ENCODE measurements at regions not wholly inside any gene's neighbourhood (a gene's known extent, or its start where the extent isn't known, plus 50 kb on each side); places are given as distances from the start of the nearest gene placed in this dataset.
"Not testable (repeated sequence)": the region's sequence is repeated elsewhere in the genome, so short reads cannot be mapped to it uniquely, and the experiment has no call there.

DNA sequence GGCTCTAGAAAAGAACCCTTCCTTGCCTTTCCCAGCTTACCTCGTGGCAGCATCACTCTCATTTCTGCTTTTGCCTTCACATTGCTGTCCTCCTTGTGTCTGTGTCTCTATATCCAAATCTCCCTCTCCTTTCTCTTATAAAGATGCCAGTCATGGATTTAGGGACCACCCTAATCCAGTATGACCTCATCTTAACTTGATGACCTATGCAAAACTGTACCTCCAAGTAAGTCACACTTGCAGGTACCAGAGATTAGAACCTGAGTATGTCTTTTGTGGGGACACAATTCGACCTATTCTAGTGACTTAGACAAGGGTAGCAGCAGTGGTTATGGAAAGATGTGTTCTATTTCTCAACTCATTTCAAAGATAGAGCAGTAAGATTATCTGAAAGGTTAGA is 160.1 kb downstream of the HMHB1 start:
- TF ChIP-seq, protein P1, sequence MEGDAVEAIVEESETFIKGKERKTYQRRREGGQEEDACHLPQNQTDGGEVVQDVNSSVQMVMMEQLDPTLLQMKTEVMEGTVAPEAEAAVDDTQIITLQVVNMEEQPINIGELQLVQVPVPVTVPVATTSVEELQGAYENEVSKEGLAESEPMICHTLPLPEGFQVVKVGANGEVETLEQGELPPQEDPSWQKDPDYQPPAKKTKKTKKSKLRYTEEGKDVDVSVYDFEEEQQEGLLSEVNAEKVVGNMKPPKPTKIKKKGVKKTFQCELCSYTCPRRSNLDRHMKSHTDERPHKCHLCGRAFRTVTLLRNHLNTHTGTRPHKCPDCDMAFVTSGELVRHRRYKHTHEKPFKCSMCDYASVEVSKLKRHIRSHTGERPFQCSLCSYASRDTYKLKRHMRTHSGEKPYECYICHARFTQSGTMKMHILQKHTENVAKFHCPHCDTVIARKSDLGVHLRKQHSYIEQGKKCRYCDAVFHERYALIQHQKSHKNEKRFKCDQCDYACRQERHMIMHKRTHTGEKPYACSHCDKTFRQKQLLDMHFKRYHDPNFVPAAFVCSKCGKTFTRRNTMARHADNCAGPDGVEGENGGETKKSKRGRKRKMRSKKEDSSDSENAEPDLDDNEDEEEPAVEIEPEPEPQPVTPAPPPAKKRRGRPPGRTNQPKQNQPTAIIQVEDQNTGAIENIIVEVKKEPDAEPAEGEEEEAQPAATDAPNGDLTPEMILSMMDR (IDR thresholded peaks at IDR 0.05; ENCODE audit: insufficient read depth, low read length, poor library complexity, severe bottlenecking): no peak
- Histone ChIP-seq H3K4me3 (ENCODE audit: low read depth, low read length) (no peak overlapping the region), H3K36me3 (ENCODE audit: control insufficient read depth, insufficient read depth, low read length) (no peaks in the 10 kb centered on the region)

DNA sequence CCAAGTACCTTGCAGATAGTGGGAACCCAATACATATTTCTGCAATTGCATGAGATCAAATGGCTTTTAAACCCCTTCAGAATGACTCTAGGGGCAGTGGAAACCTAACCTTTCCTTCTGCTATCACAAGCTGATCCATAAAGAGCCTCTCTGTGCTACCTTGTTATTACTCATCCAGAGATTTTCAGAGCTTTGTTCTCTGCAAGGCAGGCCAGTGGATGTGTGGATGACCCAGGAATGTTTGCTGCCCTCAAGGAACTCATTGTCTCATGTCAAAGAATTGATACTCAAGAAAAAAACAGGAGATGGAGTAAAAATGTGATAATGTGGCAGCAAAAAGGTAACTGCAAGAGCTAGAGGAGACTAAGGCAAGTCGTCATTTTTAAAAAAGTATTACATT is 164.1 kb downstream of the HMHB1 start:
- H3K36me3 ChIP-seq (ENCODE audit: control insufficient read depth, insufficient read depth, low read length): no peaks in the 10 kb centered on the region
- DNase-seq (ENCODE audit: low read depth): no peak
- TF ChIP-seq, protein P1 (IDR thresholded peaks at IDR 0.05; ENCODE audit: insufficient read depth, low read length, poor library complexity, severe bottlenecking): no peak
- H3K27me3 ChIP-seq (ENCODE audit: control insufficient read depth, insufficient read depth, low read length): no peaks in the 10 kb centered on the region
- no peak overlapping the region for H3K4me3 ChIP-seq (ENCODE audit: low read depth, low read length)

More for the DNA sequence above, 160.1 kb downstream of the HMHB1 start:
- H3K27me3 ChIP-seq (ENCODE audit: control insufficient read depth, insufficient read depth, low read length): no peaks in the 10 kb centered on the region
- DNase-seq (ENCODE audit: low read depth): no peak

DNA sequence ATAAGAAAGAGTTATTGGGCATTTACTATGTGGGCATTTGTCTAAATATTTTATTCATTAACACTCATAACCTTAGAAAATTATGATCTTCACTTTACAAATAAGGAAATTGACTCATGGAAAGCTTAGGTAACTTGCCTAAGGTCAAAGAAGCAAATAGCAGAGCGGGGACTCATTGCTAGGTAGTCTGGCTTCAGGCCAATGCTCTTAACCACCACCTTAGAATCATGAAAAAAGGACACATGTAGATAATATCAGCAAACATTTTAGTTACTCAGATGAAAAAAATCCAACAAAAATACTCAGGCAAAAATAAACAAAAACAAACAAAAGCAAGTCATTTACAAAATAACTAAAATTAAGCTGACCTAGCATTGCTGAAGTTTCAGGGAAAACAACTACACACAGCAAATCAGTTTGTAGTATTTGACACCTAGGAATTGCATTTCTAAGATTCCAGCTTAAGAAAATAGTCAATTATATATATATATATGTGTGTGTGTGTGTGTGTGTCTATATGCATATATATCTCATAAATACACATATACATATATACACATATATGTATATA is 166.0 kb downstream of the HMHB1 start:
- H3K27me3 ChIP-seq (ENCODE audit: control insufficient read depth, insufficient read depth, low read length): no peaks in the 10 kb centered on the region
- peak; percentile 42 for DNase-seq (ENCODE audit: low read depth)
- H3K4me3 ChIP-seq (ENCODE audit: low read depth, low read length): no peak overlapping the region
- TF ChIP-seq, protein P1 (IDR thresholded peaks at IDR 0.05; ENCODE audit: insufficient read depth, low read length, poor library complexity, severe bottlenecking): no peak
- H3K36me3 ChIP-seq (ENCODE audit: control insufficient read depth, insufficient read depth, low read length): no peaks in the 10 kb centered on the region

DNA sequence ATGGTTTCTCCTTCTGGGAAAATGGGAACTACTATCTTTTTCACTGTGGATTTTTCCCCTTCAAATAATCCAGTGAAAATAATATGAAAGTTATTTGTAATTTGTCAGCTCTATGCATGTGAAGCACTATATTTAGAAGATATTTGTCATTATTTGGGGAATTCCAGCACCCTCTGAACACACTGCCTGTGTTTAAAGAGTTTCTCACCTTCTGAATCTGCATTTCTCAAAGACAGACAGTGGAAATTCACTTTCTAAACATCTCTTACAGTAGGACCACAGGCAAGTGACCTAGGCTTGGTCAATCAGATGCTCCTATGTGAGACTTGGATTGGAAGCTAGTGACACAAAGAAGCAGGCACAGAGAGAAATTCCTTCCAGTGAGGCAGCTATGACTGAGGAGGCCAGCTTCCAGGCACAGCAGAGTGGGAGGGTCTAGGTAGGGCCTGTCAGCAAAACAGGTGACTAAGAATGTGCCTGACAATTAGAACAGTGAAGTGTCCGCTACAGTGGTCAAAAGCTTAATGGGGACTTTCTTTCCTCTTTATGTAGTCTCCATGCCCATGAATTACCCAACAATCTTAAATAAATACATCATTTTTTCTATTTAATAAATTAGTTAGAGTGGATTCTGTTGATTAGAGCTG is 167.2 kb downstream of the HMHB1 start:
- Histone ChIP-seq H3K4me3 (ENCODE audit: low read depth, low read length) (no peak overlapping the region), H3K36me3 (ENCODE audit: control insufficient read depth, insufficient read depth, low read length) (no peaks in the 10 kb centered on the region), H3K27me3 (ENCODE audit: control insufficient read depth, insufficient read depth, low read length) (no peaks in the 10 kb centered on the region)
- TF ChIP-seq, protein P1 (IDR thresholded peaks at IDR 0.05; ENCODE audit: insufficient read depth, low read length, poor library complexity, severe bottlenecking): no peak
- no peak for DNase-seq (ENCODE audit: low read depth)

DNA sequence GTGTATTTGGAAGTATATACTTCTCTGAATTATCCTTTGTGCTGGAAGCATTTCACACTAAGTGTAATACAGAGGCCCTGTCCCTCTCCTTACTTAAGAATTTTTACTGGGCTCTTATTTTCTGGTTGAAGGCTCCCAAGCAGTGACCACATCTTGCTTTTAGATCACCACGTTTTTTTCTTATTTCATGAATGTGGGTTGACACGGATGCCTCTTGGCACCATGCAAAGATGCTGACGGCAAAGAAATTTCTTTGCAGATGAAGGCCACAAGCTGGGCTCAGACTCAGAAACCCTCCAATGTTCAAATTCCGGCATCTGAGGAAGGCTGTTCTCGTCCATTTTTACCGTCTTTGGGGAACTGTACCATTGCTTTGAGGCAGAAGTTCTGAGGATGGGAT is 168.5 kb downstream of the HMHB1 start:
- TF ChIP-seq, protein P1 (IDR thresholded peaks at IDR 0.05; ENCODE audit: insufficient read depth, low read length, poor library complexity, severe bottlenecking): no peak
- H3K27me3 ChIP-seq (ENCODE audit: control insufficient read depth, insufficient read depth, low read length): no peaks in the 10 kb centered on the region
- H3K36me3 ChIP-seq (ENCODE audit: control insufficient read depth, insufficient read depth, low read length): no peaks in the 10 kb centered on the region
- DNase-seq (ENCODE audit: low read depth): no peak
- H3K4me3 ChIP-seq (ENCODE audit: low read depth, low read length): no peak overlapping the region

DNA sequence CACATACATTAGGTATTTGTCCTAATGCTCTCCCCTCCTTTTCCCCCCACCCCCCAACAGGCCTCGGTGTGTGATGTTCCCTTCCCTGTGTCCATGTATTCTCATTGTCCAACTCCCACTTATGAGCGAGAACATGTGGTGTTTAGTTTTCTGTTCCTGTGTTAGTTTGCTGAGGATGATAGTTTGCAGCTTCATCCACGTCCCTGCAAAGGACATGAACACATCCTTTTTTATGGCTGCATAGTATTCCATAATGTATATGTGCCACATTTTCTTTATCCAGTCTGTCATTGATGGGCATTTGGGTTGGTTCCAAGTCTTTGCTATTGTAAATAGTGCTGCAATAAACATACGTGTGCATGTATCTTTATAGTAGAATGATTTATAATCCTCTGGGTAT is 171.0 kb downstream of the HMHB1 start:
- H3K27me3 ChIP-seq (ENCODE audit: control insufficient read depth, insufficient read depth, low read length); H3K4me3 ChIP-seq (ENCODE audit: low read depth, low read length); H3K36me3 ChIP-seq (ENCODE audit: control insufficient read depth, insufficient read depth, low read length); DNase-seq (ENCODE audit: low read depth): not testable (repeated sequence)

Measured in kidney epithelial cell (primary cell).